ENCODE measurements at regions not wholly inside any gene's neighbourhood (a gene's known extent, or its start where the extent isn't known, plus 50 kb on each side); places are given as distances from the start of the nearest gene placed in this dataset.

DNA sequence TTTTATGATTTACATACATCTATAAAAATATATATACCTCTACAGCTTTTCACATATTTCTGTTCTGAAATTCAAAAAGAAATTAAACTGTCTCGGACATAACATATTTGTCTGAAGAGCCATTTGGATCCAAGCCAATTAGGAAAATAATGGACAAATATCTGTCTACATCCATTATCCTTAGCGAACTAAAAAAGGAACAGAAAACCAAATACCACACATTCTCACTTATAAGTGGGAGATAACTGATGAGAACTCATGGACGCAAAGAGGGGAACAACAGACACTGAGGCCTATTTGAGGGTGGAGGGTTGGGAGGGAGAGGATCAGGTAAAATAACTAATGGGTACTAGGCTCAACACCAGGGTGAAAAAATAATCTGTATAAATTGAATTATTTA is 829.4 kb upstream of the ALCAM start:
- TF ChIP-seq EZH2 (IDR thresholded peaks at IDR 0.05; ENCODE audit: borderline replicate concordance), result no peak
- TF ChIP-seq, protein P1, sequence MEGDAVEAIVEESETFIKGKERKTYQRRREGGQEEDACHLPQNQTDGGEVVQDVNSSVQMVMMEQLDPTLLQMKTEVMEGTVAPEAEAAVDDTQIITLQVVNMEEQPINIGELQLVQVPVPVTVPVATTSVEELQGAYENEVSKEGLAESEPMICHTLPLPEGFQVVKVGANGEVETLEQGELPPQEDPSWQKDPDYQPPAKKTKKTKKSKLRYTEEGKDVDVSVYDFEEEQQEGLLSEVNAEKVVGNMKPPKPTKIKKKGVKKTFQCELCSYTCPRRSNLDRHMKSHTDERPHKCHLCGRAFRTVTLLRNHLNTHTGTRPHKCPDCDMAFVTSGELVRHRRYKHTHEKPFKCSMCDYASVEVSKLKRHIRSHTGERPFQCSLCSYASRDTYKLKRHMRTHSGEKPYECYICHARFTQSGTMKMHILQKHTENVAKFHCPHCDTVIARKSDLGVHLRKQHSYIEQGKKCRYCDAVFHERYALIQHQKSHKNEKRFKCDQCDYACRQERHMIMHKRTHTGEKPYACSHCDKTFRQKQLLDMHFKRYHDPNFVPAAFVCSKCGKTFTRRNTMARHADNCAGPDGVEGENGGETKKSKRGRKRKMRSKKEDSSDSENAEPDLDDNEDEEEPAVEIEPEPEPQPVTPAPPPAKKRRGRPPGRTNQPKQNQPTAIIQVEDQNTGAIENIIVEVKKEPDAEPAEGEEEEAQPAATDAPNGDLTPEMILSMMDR (IDR thresholded peaks at IDR 0.05; ENCODE audit: poor library complexity), result no peak
